GM18508 (cell line): ENCODE measurements at regions not wholly inside any gene's neighbourhood (a gene's known extent, or its start where the extent isn't known, plus 50 kb on each side); places are given as distances from the start of the nearest gene placed in this dataset.

Experiments used
- ATAC-seq: cut with Tn5 transposase; IDR thresholded peaks from one replicate; pipeline ENCODE4 v1.9.1; 2021; ENCODE audit warnings: moderate number of reproducible peaks; ENCODE audit not compliant: insufficient read depth, unreplicated experiment

DNA sequence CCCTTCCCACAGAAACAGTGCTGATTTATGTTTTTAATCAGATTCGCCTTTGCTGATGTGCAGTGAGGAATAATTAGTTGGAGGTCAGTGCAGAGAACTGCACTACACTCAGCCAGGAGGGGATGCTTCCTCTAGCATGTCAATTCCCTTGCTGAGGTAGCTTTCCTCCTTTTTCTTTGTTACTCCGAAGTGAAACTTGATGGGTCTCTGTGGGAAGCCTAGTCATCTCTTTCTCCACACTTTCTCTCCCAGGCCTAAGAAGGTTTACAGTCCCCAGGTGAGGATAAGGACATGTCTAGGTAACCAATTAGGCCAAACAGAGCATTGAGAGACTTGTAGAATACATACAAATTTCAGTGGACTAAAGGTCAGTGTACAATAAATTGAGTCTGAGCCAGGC, 461.8 kb downstream of the KIF4B start:
- ATAC-seq = no peak

GRCh38 chr5:155480731-155481131, 467.2 kb downstream of the KIF4B start:
- no peak for ATAC-seq

DNA sequence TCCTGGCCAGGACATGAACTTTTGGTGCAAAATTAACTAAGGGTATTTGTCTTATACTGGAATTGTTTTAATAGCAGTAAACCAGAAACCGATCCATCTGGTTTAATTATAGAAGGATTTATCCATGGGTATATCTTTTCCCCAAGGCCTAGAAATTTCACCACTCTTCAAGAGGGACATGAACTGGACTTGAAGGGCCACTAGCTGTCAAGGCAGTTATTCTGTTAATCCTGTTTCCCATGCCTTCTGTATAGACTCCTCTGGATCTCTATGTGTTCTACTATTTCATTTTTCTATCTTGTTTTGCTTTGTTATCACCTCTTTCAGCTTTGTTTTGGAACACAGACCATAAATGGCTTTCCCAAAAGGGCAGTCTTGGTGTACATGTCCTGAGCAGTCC, 467.6 kb downstream of the KIF4B start:
- no peak for ATAC-seq

DNA sequence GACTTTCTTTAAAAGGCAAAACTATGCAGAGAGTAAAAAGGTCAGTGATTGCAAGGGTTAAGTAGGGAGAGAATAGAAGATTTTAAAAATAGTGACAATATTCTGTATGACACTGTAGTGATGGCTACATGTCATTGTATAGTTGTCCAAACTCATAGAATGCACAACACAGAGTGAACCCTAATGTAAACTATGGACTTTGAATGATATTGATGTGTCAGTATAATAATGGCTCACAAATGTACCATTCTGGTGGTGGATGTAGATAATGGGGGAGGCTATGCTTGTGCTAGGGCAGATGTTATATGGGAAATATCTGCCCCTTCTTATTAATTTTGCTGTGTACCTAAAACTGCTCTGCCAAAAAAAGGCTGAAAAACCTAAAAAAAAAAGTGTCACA, 468.9 kb downstream of the KIF4B start:
- ATAC-seq = no peak

GRCh38 chr5:155485386-155485785, 471.8 kb downstream of the KIF4B start:
- no peak for ATAC-seq

DNA sequence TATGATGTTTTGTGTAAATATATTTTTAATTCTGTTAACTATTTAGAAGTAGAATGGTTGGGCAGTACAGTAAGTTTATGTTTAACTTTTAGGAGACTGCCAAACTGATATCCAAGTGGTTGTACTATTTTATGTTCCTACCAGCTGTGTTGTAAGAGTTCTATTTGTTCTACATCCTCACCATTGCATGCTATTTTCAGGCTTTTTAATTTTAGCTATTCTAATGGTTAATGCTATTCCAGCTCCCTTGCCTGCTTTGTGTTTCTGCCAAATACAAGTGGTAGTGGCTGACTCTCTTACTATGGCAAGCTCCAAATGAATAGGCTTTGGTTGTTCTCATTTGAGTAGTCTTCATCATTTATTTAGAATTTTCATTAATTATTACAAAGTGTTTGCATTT, 476.4 kb downstream of the KIF4B start:
- ATAC-seq = no peak

GRCh38 chr5:155492191-155492590, 478.6 kb downstream of the KIF4B start:
- no peak for ATAC-seq

DNA sequence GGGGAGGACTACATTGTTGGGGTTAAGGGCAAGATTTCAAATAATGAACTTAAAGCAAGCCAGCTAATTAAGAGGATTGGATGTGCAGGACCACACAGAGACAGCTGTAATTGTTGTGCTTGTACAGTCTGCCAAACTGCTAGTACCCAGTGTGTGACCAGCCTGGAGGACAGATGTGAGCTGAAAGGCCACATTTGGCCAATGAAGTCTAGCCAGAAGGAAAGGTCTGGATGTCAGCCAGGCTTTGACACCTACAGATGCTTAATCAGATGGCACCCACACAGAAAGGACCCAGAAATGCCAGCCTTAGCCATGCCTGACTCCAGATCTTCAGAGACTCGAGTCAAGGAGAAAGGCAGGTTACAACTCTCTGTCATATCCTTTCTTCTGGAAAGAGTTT, 491.1 kb downstream of the KIF4B start:
- no peak for ATAC-seq

DNA sequence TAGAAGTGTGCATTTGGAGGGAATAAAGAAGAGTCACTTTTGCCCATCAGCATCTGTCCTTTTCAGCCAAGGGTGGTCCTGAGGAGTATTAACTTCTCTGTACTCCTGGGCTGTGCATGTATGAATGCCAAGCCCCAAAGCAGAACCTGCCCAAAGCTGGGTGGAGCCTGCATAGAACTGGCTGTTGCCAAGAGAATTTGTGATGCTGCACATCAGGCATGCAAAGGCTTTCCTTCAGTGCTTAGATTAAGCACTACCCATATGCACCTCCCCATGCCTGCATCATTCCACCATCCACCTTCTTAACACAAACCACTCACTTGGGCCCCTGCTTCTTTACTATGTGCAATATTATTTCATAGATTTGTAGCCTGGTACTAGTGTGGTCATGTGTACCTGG, 493.8 kb downstream of the KIF4B start:
- ATAC-seq = no peak

DNA sequence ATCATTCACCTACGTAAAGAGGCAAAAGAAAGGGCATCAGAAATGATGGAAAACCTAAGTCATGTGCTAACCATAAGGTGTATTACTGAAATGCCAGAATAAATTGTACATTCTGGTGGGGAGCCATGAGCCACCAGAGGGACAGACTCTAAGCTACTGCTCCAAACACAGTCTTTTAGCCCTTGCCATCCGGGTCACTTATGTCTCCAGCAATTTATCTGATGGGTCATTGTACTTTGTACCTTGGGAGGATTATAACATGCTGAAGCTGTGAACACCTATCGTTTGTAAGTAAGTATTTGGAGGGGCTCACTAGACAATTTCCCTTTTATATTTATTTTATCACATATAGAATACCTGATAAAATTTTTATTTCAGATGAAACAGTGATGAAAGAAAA, 495.1 kb downstream of the KIF4B start:
- no peak for ATAC-seq

DNA sequence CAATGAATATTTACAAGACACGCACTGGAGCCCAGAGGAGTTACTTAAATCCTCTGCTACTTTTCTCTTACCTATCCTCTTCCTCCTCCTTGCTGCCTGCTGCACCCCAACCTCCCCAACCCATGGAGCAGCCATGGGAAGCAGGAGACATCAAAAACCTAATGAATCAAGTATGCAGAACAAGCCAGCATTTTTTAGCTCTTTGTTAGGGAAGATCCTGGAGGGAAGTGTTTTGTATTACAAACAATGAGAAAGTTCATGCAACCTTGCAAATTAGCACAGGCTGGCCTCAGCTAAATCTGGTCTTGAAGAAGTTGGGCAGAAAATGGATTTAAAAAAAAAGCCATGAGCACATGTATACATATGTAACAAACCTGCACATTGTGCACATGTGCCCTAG, 498.8 kb downstream of the KIF4B start:
- no peak for ATAC-seq

DNA sequence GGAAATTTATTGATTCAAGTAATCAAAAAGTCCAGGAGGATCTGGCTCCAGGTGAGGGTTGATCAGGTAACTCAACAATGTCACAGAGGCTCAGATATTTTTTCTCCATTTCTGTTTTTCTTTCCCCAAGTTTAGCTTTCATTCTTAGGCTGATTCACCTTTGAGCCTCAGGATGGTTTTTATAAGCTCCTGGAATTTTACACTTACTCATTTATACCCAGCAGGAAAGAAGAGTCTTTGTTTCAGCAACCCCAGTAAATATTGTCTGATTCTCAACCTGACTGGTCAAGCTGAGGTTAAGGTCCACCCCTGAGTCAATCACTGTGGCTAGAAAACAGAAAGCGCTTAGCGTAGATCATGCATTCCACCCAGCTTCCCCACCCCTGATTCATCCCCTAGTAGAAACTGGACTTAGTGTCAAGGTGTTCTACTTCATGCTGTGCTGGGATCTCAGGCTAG, 500.6 kb downstream of the KIF4B start:
- ATAC-seq = no peak

DNA sequence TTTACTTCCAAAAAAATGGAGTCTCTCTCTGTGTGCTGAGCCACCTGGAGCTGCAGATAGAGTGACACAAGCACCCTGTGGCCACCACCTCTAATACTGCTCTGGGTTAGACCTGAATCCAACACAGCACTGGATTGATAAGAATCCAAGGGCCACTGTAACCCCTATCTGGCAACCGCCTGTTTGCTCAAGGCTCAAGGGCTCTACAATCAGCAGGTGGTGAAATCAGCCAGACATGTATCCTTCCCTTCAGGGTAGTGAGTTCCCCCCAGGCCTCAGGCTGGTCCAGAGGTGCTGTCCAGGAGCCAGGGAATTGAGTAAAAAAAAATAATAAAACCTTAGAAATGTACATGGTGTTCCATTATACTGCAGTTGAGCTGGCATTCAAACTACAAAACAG, 509.0 kb downstream of the KIF4B start:
- ATAC-seq = no peak

GRCh38 chr5:155529362-155529761, 515.8 kb downstream of the KIF4B start:
- ATAC-seq = no peak

- no peak for ATAC-seq
Observed at GRCh38 chr5:155530046-155530445, 516.5 kb downstream of the KIF4B start.

GRCh38 chr5:155532621-155533311, 519.2 kb downstream of the KIF4B start:
- no peak for ATAC-seq

DNA sequence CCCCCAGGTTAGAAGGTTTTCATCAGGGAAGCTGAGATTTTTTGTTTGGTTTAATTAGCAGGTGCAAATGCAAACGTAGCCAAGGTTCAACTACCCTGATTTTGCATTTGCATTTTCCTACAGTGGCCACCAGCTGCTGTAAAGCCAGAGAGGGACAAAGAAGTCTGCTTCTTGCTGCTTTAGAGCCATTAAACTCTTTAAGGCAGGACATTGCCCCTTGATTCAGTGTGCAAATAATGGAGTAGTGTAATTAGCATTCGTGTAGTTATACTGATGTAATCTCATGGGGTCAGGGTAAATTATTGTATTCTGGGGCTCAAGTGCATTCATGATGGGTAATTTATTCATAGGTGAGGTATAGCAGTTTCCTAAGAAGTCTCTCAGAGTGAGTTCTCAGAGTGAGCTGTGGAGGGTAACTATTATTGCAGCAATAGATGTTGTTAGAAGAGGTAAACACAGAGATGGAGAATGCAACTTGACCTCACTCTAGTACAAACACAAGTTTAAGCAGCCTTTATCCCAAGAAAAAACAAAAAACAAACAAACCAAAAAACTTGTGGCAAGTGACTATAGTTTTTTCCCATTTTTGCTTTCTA, 526.5 kb downstream of the KIF4B start:
- ATAC-seq = no peak

GRCh38 chr5:155546075-155546474, 532.5 kb downstream of the KIF4B start:
- ATAC-seq = no peak

DNA sequence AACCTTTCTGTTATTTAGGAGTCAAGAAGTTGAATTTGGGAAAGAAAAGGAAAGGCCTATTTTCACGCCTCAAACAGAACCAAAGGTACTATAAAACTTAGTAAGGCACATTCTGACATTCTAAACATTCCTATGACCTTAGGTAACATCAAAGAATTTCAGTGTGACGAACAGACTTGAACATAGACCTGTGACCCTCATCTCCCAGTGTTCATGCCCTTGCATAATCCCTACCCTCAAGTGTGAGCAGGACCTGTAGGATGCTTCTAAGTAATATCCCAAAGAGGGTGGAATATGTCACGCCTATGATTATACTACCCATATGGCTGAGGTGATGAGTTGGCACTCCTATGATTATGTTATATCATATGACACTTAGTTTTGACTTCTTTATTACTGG, 540.9 kb downstream of the KIF4B start:
- no peak for ATAC-seq

DNA sequence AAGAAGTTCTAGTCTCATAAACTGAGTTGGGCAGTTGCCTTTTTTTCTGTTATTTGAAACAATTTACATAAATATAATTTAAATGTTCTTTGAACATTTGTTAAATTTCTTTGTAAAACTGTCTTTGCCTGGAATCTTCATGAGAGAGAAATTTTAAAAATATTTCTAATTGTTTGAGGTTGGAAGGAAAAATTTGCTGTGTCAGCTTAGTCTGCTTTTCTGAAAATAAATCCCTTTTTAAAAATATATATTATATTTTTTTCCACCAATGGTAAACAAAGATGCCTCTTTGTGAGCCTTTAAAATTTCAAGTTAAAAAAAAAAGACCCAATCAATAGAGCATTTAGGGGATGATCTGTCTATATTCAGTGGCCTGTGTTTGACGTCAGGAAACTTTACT, 542.7 kb downstream of the KIF4B start:
- no peak for ATAC-seq

GRCh38 chr5:155556700-155557099, 543.1 kb downstream of the KIF4B start:
- ATAC-seq = no peak

DNA sequence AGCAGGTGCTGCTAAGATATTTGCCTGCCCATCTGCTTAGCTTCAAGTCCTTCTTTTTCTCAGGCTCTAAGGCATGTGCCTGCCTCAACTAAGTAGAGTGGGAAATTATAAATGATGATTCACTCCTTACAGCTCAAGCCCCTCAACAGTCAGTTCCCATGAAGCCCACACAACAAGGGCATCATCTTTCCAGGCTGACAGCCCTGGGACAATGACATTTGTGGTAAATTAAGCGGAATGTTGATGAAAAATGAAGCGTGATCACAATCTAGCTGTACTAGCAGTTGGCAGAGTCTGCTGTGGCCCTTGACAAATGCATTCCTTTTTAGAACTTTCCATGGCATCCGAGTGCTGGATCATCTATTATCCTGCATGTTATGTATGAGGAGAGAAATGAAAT, 548.6 kb downstream of the KIF4B start:
- no peak for ATAC-seq
